GM23338 (cell line): ENCODE measurements at regions not wholly inside any gene's neighbourhood (a gene's known extent, or its start where the extent isn't known, plus 50 kb on each side); places are given as distances from the start of the nearest gene placed in this dataset.

Source experiments
- ATAC-seq: fragments of 200-7000 bp; cut with Tn5 transposase; 3 replicates; pipeline ENCODE4 v1.9.1; 2020
- DNase-seq: peaks from one replicate; pipeline ENCODE4 v3.0.0-alpha.2; 2015; ENCODE audit warnings: low spot score
- H2AFZ ChIP-seq: fragments of 200-600 bp; sonication (generic); 2 replicates; pipeline ENCODE4 v1.8.0; 2016; ENCODE audit warnings: antibody characterized with exemption, mild to moderate bottlenecking, moderate library complexity
- H3F3A ChIP-seq: fragments of 200-600 bp; sonication (generic); replicated peaks from 2 replicates; pipeline ENCODE4 v1.8.0; 2017; ENCODE audit warnings: antibody characterized with exemption, mixed run types, low read depth
- H3K27ac ChIP-seq: fragments of 200-600 bp; sonication (generic); 2 replicates; pipeline ENCODE4 v1.6.1; 2016; ENCODE audit warnings: low read depth
- H3K27me3 ChIP-seq: fragments of 200-600 bp; sonication (generic); 2 replicates; pipeline ENCODE4 v1.8.0; 2016; ENCODE audit warnings: mild to moderate bottlenecking, mixed run types, moderate library complexity; ENCODE audit not compliant: insufficient read depth
- H3K36me3 ChIP-seq: fragments of 200-600 bp; sonication (generic); 2 replicates; pipeline ENCODE4 v1.8.0; 2016; ENCODE audit warnings: mild to moderate bottlenecking; ENCODE audit not compliant: insufficient read depth
- H3K4me1 ChIP-seq: fragments of 200-600 bp; sonication (generic); 2 replicates; pipeline ENCODE4 v1.8.0; 2016; ENCODE audit warnings: mild to moderate bottlenecking, moderate library complexity; ENCODE audit not compliant: insufficient read depth
- H3K4me2 ChIP-seq: fragments of 200-600 bp; sonication (generic); 2 replicates; pipeline ENCODE4 v1.7.1; 2017; ENCODE audit warnings: mixed run types
- H3K4me3 ChIP-seq: fragments of 200-600 bp; sonication (generic); 2 replicates; pipeline ENCODE4 v1.6.1; 2016; ENCODE audit warnings: mixed run types
- H3K79me2 ChIP-seq: fragments of 200-600 bp; sonication (generic); replicated peaks from 2 replicates; pipeline ENCODE4 v1.8.0; 2017; ENCODE audit warnings: mild to moderate bottlenecking; ENCODE audit not compliant: insufficient read depth
- H3K9me2 ChIP-seq: fragments of 200-600 bp; sonication (generic); 2 replicates; pipeline ENCODE4 v1.8.0; 2017; ENCODE audit not compliant: insufficient read depth
- H4K20me1 ChIP-seq: fragments of 200-600 bp; sonication (generic); replicated peaks from 2 replicates; pipeline ENCODE4 v1.8.0; 2017; ENCODE audit warnings: mild to moderate bottlenecking; ENCODE audit not compliant: insufficient read depth
- H3K27ac Mint-ChIP-seq: 2 replicates; pipeline ENCODE4 v1.8.0; 2020; ENCODE audit warnings: inconsistent platforms, mild to moderate bottlenecking, moderate library complexity, mixed read lengths
- H3K27me3 Mint-ChIP-seq: 3 replicates; pipeline ENCODE4 v1.8.0; 2022; ENCODE audit warnings: low read depth, mild to moderate bottlenecking, moderate library complexity, mixed read lengths, inconsistent platforms; ENCODE audit not compliant: insufficient read depth, poor library complexity
- H3K36me3 Mint-ChIP-seq: 3 replicates; pipeline ENCODE4 v1.8.0; 2021; ENCODE audit warnings: low read depth, mild to moderate bottlenecking, inconsistent platforms, moderate library complexity, mixed read lengths
- H3K4me1 Mint-ChIP-seq: 3 replicates; pipeline ENCODE4 v1.8.0; 2020; ENCODE audit warnings: mild to moderate bottlenecking, inconsistent platforms, mixed read lengths
- H3K4me3 Mint-ChIP-seq: 3 replicates; pipeline ENCODE4 v1.8.0; 2021; ENCODE audit warnings: moderate library complexity, mild to moderate bottlenecking, inconsistent platforms, mixed read lengths
- H3K9me3 Mint-ChIP-seq: 3 replicates; pipeline ENCODE4 v1.8.0; 2020; ENCODE audit warnings: moderate library complexity, mild to moderate bottlenecking, inconsistent platforms, mixed read lengths
- CREB1 ChIP-seq: fragments of 250-450 bp; sonication (Bioruptor Pico); IDR thresholded peaks from 2 replicates; pipeline ENCODE4 v1.5.0; 2020; ENCODE audit warnings: low read depth, mild to moderate bottlenecking, moderate library complexity
- CTCF ChIP-seq, 2 experiments: fragments of 200-600 bp in 1 of 2; sonication (generic) in 1 of 2; conservative IDR thresholded peaks; 2 replicates each; pipeline versions ENCODE4 v1.5.1 to v1.6.1; 2016 to 2017; ENCODE audit warnings: antibody characterized with exemption in 2 of 2, low read depth in 2 of 2, mild to moderate bottlenecking in 2 of 2, moderate library complexity in 1 of 2
- EZH2 ChIP-seq: fragments of 200-600 bp; sonication (generic); IDR thresholded peaks from one replicate; pipeline ENCODE4 v1.8.0; 2017; ENCODE audit warnings: antibody characterized with exemption, mild to moderate bottlenecking, low read depth; ENCODE audit not compliant: unreplicated experiment
- EZH2phosphoT487 ChIP-seq: fragments of 200-600 bp; sonication (generic); IDR thresholded peaks from one replicate; pipeline ENCODE4 v1.8.1; 2018; ENCODE audit warnings: antibody characterized with exemption; ENCODE audit not compliant: unreplicated experiment
- JUNB ChIP-seq: IDR thresholded peaks from one replicate; pipeline ENCODE4 v1.6.1; 2016; ENCODE audit warnings: antibody characterized with exemption; ENCODE audit not compliant: unreplicated experiment
- REST ChIP-seq: IDR thresholded peaks from one replicate; pipeline ENCODE4 v1.6.1; 2018; ENCODE audit warnings: antibody characterized with exemption; ENCODE audit not compliant: unreplicated experiment
- STAT1 ChIP-seq: IDR thresholded peaks from one replicate; pipeline ENCODE4 v1.6.1; 2016; ENCODE audit warnings: antibody characterized with exemption; ENCODE audit not compliant: unreplicated experiment
- ZNF114 ChIP-seq: fragments of 250-450 bp; sonication (Bioruptor Pico); IDR thresholded peaks from 2 replicates; pipeline ENCODE4 v1.5.0; 2020; ENCODE audit warnings: mild to moderate bottlenecking, moderate library complexity
- ZNF331 ChIP-seq: fragments of 250-450 bp; sonication (Bioruptor Pico); IDR thresholded peaks from 2 replicates; pipeline ENCODE4 v1.5.0; 2020; ENCODE audit warnings: low read depth, mild to moderate bottlenecking, moderate library complexity

GRCh38 chr11:33543823-33544222 is 156.8 kb downstream of the C11orf91 start:
- Histone ChIP-seq H3K79me2 (no peaks in the 10 kb centered on the region), H3K27me3 (no peaks in the 10 kb centered on the region), H3K27ac (no peak overlapping the region), H4K20me1 (no peaks in the 10 kb centered on the region), H3K4me2 (no peak overlapping the region), H3K9me2 (peaks cover 7% of the 10 kb centered on the region; the same call in 1 of the 2 replicates), H3K4me1 (no peaks in the 10 kb centered on the region), H2AFZ (no peak overlapping the region), H3K36me3 (no peaks in the 10 kb centered on the region), H3F3A (no peaks in the 10 kb centered on the region), H3K4me3 (no peak overlapping the region)
- DNase-seq (no peak), ATAC-seq (no peak)
- Mint-ChIP-seq H3K4me3 (no peak overlapping the region), H3K27me3 (peaks cover 1% of the 10 kb centered on the region), H3K9me3 (no peaks in the 10 kb centered on the region), H3K27ac (no peak overlapping the region), H3K4me1 (no peaks in the 10 kb centered on the region; the same call in 2 of the 3 replicates), H3K36me3 (no peaks in the 10 kb centered on the region)
- TF ChIP-seq EZH2phosphoT487: no peak
- no peak for TF ChIP-seq JUNB
- no peak for TF ChIP-seq STAT1
- no peak for TF ChIP-seq CREB1 (CRISPR knock-in tag)
- TF ChIP-seq ZNF114: no peak
- no peak for TF ChIP-seq REST
- no peak for TF ChIP-seq ZNF331 (CRISPR knock-in tag)
- no peak for TF ChIP-seq EZH2

- H3F3A ChIP-seq: no peaks in the 10 kb centered on the region
- no peaks in the 10 kb centered on the region for H4K20me1 ChIP-seq
- no peak overlapping the region for H3K27ac ChIP-seq
- DNase-seq (peak; percentile 77), ATAC-seq (peak; percentile 95)
- Mint-ChIP-seq H3K36me3 (no peaks in the 10 kb centered on the region), H3K4me1 (no peaks in the 10 kb centered on the region; the same call in 2 of the 3 replicates), H3K9me3 (no peaks in the 10 kb centered on the region), H3K27me3 (peaks cover 1% of the 10 kb centered on the region), H3K27ac (no peak overlapping the region), H3K4me3 (no peak overlapping the region)
- peaks cover 7% of the 10 kb centered on the region; the same call in 1 of the 2 replicates for H3K9me2 ChIP-seq
- no peaks in the 10 kb centered on the region for H3K36me3 ChIP-seq
- no peak overlapping the region for H3K4me2 ChIP-seq
- no peaks in the 10 kb centered on the region for H3K4me1 ChIP-seq
- H3K4me3 ChIP-seq: no peak overlapping the region
- no peaks in the 10 kb centered on the region for H3K79me2 ChIP-seq
- no peak overlapping the region; the same call in 1 of the 2 replicates for H2AFZ ChIP-seq
- H3K27me3 ChIP-seq: no peaks in the 10 kb centered on the region
- TF ChIP-seq REST (no peak), CTCF (conservative IDR thresholded peaks at IDR 0.05; ENCODE audit: low read depth in 2 of 2) (peak; percentile 74 to 91)
Measured at GRCh38 chr11:33542921-33543320, 157.7 kb downstream of the C11orf91 start.
